Activated CD4-positive, alpha-beta memory T cell treated with anti-CD3 and anti-CD28 coated beads for 36 hours (primary cell): ENCODE measurements at regions not wholly inside any gene's neighbourhood (a gene's known extent, or its start where the extent isn't known, plus 50 kb on each side); places are given as distances from the start of the nearest gene placed in this dataset.

Source experiments
- CTCF ChIA-PET: fragments of 350-600 bp; sonication (Branson Sonifier 250); formaldehyde crosslinking; loops from one replicate; lab custom pipeline; 2021; ENCODE audit warnings: antibody characterized with exemption, inconsistent platforms; lab: Charles Lee
- POLR2A ChIA-PET: fragments of 350-600 bp; sonication (Branson Sonifier 250); formaldehyde crosslinking; loops from one replicate; lab custom pipeline; 2021; ENCODE audit warnings: antibody characterized with exemption; lab: Charles Lee
- DNase-seq: peaks from one replicate; pipeline ENCODE4 v3.0.0-alpha.2; 2020
- H3K27ac Mint-ChIP-seq: one replicate; pipeline ENCODE4 v1.8.0; 2021; ENCODE audit warnings: mixed read lengths
- H3K27me3 Mint-ChIP-seq: one replicate; pipeline ENCODE4 v1.8.0; 2021; ENCODE audit warnings: mixed read lengths
- H3K36me3 Mint-ChIP-seq: one replicate; pipeline ENCODE4 v1.8.0; 2021; ENCODE audit warnings: mixed read lengths
- H3K4me1 Mint-ChIP-seq: one replicate; pipeline ENCODE4 v1.8.0; 2021; ENCODE audit warnings: low read depth, mixed read lengths
- H3K4me3 Mint-ChIP-seq: one replicate; pipeline ENCODE4 v1.8.0; 2021; ENCODE audit warnings: mild to moderate bottlenecking, mixed read lengths
- H3K9me3 Mint-ChIP-seq: one replicate; pipeline ENCODE4 v1.8.0; 2021; ENCODE audit warnings: mixed read lengths
- intact Hi-C: fragments of 100-400 bp; cut with micrococcal nuclease; formaldehyde crosslinking; loops from one replicate; pipeline ENCODE4 v1.15.1; 2023

DNA sequence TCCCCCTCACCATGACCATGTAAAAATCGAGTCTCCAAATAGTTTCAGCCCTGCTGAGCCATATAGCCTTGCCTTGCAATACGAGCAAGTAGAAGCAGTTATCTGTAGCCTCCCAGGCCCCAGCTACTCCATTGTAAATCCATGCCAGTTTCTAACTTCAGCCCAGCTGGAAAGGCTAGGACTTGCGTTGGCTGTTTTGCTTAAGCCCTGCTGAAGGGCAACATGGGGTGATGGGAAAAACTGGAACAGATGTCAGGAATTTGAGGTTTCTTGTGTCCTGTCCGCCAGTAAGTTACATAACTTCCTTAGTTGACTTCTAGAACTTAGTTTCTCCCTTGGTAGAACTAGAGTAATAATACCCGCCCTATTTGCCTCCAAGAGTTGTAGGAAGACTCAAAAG lies 216.0 kb upstream of the SERP2 start:
- ChIA-PET CTCF (no interaction called here), POLR2A (no interaction called here)
- H3K36me3 Mint-ChIP-seq = no peaks in the 10 kb centered on the region
- H3K9me3 Mint-ChIP-seq = no peaks in the 10 kb centered on the region
- no peaks in the 10 kb centered on the region for H3K27me3 Mint-ChIP-seq
- no peak for DNase-seq
- intact Hi-C loops = no loop called here
- H3K27ac Mint-ChIP-seq = no peak overlapping the region
- no peak overlapping the region for H3K4me3 Mint-ChIP-seq
- no peaks in the 10 kb centered on the region for H3K4me1 Mint-ChIP-seq

GRCh38 chr13:44158098-44158521 lies 215.5 kb upstream of the SERP2 start:
- Mint-ChIP-seq H3K27ac (no peak overlapping the region), H3K27me3 (no peaks in the 10 kb centered on the region), H3K36me3 (no peaks in the 10 kb centered on the region), H3K9me3 (no peaks in the 10 kb centered on the region), H3K4me1 (no peaks in the 10 kb centered on the region), H3K4me3 (no peak overlapping the region)
- intact Hi-C loops = no loop called here
- ChIA-PET CTCF (no interaction called here), POLR2A (no interaction called here)
- DNase-seq = no peak

DNA sequence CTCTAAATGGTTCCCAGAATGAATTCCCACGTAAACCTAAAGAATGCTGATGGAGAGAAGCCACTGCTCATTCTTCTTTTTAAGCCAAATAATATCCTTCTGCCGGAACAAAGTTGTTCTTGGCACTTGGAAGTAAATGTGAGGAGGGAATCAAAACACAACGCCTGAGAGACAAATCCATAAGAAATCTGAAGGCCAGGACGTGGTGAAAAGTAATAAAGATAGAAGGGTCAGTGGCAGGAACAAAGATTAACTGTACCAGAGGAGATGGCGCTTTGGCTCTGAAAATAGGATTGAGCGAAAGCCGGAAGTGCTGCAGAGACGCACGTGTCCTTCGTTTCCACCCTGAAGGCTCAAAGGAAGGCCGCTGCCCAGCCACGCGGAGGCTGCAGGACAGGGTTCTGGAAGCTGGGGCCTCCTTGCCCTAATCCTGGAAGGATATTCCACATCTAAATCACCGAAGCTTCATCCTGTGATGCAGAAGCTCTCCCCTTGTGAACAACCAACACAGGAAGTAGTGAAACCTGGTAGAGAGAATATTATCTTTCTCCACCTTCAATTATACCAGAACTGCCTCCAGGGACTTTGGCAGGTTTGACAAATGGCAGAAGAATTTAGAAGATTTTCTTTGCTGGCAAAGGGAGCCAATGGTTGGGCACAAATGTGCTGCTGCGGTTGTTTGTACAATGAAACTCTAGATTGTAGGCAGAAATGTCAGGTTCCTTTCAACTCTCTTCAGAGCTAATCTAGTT lies 214.6 kb upstream of the SERP2 start:
- no peak overlapping the region for H3K27ac Mint-ChIP-seq
- DNase-seq = no peak
- ChIA-PET CTCF (no interaction called here), POLR2A (no interaction called here)
- H3K36me3 Mint-ChIP-seq = no peaks in the 10 kb centered on the region
- no peaks in the 10 kb centered on the region for H3K9me3 Mint-ChIP-seq
- H3K4me3 Mint-ChIP-seq = no peak overlapping the region
- H3K4me1 Mint-ChIP-seq = no peaks in the 10 kb centered on the region
- intact Hi-C loops = no loop called here
- no peaks in the 10 kb centered on the region for H3K27me3 Mint-ChIP-seq

GRCh38 chr13:44159633-44160279 lies 213.9 kb upstream of the SERP2 start:
- no peaks in the 10 kb centered on the region for H3K36me3 Mint-ChIP-seq
- no peaks in the 10 kb centered on the region for H3K9me3 Mint-ChIP-seq
- H3K27me3 Mint-ChIP-seq = no peaks in the 10 kb centered on the region
- no peak for DNase-seq
- POLR2A ChIA-PET = no interaction called here
- CTCF ChIA-PET = no interaction called here
- intact Hi-C loops = no loop called here
- H3K4me1 Mint-ChIP-seq = no peaks in the 10 kb centered on the region
- no peak overlapping the region for H3K27ac Mint-ChIP-seq
- no peak overlapping the region for H3K4me3 Mint-ChIP-seq

DNA sequence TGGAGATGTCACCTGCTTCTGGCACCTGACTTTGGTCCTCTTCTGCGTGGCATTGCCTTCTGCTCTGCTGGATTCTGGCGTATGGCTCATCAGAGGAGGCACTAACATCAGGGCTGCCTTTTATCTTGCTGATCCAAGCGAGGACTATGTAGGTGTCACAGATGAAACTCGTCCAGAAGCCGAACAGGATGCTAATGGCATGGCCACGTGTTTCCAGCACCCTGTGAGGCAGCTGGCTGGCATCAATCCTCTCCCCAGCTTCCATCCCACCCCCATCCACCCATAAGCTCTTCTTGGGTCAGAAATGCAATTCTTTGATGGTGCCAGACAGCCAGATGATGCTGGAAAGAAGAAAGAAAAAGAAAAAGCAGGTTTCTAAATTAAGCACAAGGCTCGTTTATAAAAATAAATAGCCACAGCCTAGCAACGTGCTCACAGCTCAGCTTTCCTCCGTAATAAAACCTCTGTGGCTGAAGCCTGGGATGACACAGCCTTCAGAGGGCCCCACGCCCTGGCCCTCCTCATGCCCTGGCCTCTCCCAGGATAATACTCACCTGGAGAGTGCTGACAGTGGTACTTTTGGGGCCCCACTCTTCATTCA lies 212.9 kb upstream of the SERP2 start:
- H3K36me3 Mint-ChIP-seq = no peaks in the 10 kb centered on the region
- no peaks in the 10 kb centered on the region for H3K27me3 Mint-ChIP-seq
- H3K4me3 Mint-ChIP-seq = no peak overlapping the region
- no peak for DNase-seq
- H3K27ac Mint-ChIP-seq = no peak overlapping the region
- no peaks in the 10 kb centered on the region for H3K9me3 Mint-ChIP-seq
- H3K4me1 Mint-ChIP-seq = no peaks in the 10 kb centered on the region
- intact Hi-C loops = no loop called here
- ChIA-PET POLR2A (no interaction called here), CTCF (interaction anchor here (0.6 kb wide), 1 partner anchor 105 kb away, joined by 3 read pairs; no protein-coding TSS in a partner anchor)

DNA sequence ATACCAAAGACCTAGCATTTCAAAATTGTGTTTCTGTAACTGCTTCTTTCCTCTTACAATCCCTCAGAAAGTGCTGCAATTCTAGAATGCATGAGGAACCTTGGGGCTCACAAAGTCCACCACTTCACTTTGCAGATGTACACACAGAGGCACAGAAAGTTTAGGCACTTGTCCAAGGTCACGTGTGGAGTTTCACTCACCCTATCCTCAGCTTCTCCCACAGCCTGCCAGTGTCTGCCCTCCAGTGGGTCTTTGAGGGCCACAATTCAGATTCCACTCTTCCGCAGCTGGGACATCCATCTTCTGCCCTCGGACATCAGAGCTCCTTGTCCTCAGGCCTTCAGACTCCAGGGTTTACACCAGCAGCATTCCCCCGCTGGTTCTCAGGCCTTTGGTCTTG lies 210.5 kb upstream of the SERP2 start:
- Mint-ChIP-seq H3K36me3 (no peaks in the 10 kb centered on the region), H3K9me3 (no peaks in the 10 kb centered on the region), H3K4me1 (no peaks in the 10 kb centered on the region), H3K27me3 (no peaks in the 10 kb centered on the region), H3K27ac (no peak overlapping the region), H3K4me3 (no peak overlapping the region)
- intact Hi-C loops = no loop called here
- DNase-seq = no peak
- POLR2A ChIA-PET = no interaction called here
- CTCF ChIA-PET = no interaction called here

DNA sequence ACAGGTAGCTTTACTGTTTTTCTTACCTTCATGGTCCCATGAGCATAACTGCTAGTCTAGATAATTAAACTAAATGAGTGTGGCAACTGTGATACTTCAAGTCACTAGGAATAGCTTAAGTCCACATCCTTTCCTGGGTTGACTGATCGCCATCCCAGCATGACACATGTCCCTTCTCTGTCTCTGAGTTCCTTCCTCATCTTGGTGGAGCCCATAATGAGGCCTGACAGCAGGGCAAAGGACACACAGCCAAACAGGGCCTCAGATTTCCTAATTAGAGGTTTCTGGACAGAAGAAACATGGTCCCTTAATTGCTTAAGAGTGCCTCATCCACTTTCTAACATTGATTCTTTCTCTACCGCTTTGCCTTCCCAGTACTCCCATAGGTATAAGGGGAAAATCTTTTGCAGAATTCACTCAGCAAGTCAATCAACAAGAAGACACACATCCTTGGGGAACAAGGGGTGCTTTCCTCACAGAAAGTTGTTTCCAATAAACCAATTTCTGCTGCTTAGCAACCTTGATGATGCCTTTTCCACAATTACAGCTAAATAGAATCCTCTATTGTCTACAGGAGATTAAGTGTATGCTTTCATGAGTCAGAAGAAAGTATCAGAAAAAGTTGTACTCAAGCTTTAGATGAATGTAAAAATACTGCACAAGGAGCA lies 208.3 kb upstream of the SERP2 start:
- Mint-ChIP-seq H3K27ac (no peak overlapping the region), H3K4me3 (no peak overlapping the region), H3K27me3 (peaks cover 2% of the 10 kb centered on the region), H3K4me1 (no peaks in the 10 kb centered on the region), H3K36me3 (no peaks in the 10 kb centered on the region), H3K9me3 (no peaks in the 10 kb centered on the region)
- intact Hi-C loops = no loop called here
- ChIA-PET POLR2A (no interaction called here), CTCF (no interaction called here)
- no peak for DNase-seq

DNA sequence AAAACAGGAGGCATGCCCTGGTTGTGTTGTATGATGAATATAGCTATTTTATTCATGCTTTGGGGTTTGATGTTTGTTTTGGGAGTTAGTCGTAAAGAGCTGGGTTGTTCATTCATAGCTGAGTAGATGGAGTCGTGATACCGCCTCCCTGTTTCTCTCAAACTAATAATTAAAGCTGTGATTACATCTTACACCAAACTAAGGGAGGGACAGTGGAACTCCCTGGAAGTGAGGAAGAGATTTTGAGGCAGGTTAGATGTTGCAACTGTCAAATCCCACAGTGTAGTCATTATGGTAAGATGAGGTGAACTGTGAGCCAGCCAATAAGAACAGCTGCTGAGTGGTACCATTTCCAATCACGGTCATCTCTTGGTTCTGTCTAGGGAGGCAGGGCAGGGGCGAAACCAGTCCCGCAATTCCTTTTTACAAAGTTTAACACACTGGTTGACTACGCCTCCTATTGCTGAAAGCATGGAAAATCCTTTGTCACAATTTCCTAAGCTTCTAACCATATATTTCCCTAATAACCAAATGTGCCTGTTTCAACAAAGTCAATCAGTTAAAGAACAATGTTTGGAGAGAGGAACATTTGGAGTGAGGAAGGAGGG lies 207.6 kb upstream of the SERP2 start:
- H3K27me3 Mint-ChIP-seq = peaks cover 2% of the 10 kb centered on the region
- no peaks in the 10 kb centered on the region for H3K4me1 Mint-ChIP-seq
- no peak overlapping the region for H3K4me3 Mint-ChIP-seq
- H3K9me3 Mint-ChIP-seq = no peaks in the 10 kb centered on the region
- H3K36me3 Mint-ChIP-seq = no peaks in the 10 kb centered on the region
- ChIA-PET CTCF (no interaction called here), POLR2A (interaction anchor here (0.7 kb wide), 1 partner anchor 18 kb away, joined by 4 read pairs; no protein-coding TSS in a partner anchor)
- intact Hi-C loops = no loop called here
- H3K27ac Mint-ChIP-seq = no peak overlapping the region
- DNase-seq = no peak

GRCh38 chr13:44169018-44169911 lies 204.4 kb upstream of the SERP2 start:
- no peak overlapping the region for H3K4me3 Mint-ChIP-seq
- no peak overlapping the region for H3K27ac Mint-ChIP-seq
- DNase-seq = no peak
- H3K4me1 Mint-ChIP-seq = no peaks in the 10 kb centered on the region
- ChIA-PET CTCF (no interaction called here), POLR2A (no interaction called here)
- H3K9me3 Mint-ChIP-seq = no peaks in the 10 kb centered on the region
- no peaks in the 10 kb centered on the region for H3K36me3 Mint-ChIP-seq
- intact Hi-C loops = no loop called here
- H3K27me3 Mint-ChIP-seq = peaks cover 2% of the 10 kb centered on the region

DNA sequence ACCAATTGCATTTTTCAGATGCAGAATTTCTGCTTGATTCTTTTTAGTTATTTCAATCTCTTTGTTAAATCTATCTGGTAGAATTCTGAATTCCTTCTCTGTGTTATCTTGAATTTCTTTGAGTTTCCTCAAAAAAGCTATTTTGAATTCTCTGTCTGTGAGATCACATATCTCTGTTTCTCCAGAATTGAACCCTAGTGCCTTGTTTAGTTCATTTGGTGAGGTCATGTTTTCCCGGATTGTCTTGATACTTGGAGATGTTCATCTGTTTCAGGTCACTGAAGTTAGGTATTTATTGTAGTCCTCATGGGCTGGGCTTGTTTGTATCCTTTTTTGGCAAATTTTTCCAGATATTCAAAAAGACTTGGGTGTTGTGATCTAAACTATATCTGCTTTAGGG lies 202.9 kb upstream of the SERP2 start:
- no peaks in the 10 kb centered on the region for H3K4me1 Mint-ChIP-seq
- no peak for DNase-seq
- H3K27me3 Mint-ChIP-seq = peaks cover 2% of the 10 kb centered on the region
- no peak overlapping the region for H3K27ac Mint-ChIP-seq
- H3K4me3 Mint-ChIP-seq = no peak overlapping the region
- no peaks in the 10 kb centered on the region for H3K36me3 Mint-ChIP-seq
- ChIA-PET CTCF (no interaction called here), POLR2A (no interaction called here)
- H3K9me3 Mint-ChIP-seq = no peaks in the 10 kb centered on the region
- intact Hi-C loops = no loop called here

DNA sequence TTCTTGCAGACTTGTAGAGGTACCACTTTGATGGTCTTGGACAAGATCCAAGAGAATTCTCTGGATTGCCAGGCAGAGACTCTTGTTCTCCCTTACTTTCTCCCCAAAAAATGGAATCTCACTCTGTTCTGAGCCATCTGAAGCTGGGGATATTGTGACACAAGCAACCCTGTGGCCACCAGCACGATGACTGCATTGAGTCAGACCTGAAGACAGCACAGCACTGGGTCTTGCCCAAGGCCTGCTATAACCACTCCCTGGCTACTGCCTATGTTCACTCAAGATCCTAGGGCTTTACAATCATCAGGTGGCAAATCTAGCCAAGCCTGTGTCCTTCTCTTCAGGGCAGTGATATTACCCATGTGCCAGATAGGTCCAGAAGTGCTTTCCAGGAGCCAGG lies 202.5 kb upstream of the SERP2 start:
- no peaks in the 10 kb centered on the region for H3K4me1 Mint-ChIP-seq
- ChIA-PET POLR2A (no interaction called here), CTCF (no interaction called here)
- no peak overlapping the region for H3K4me3 Mint-ChIP-seq
- no peak overlapping the region for H3K27ac Mint-ChIP-seq
- H3K36me3 Mint-ChIP-seq = no peaks in the 10 kb centered on the region
- DNase-seq = no peak
- H3K27me3 Mint-ChIP-seq = peaks cover 2% of the 10 kb centered on the region
- intact Hi-C loops = no loop called here
- H3K9me3 Mint-ChIP-seq = no peaks in the 10 kb centered on the region
